HEK293 (cell line): ENCODE measurements at regions not wholly inside any gene's neighbourhood (a gene's known extent, or its start where the extent isn't known, plus 50 kb on each side); places are given as distances from the start of the nearest gene placed in this dataset.

Source experiments
- CTCF ChIA-PET: fragments of 350-600 bp; formaldehyde crosslinking; extraction: SDS; loops from one replicate; lab custom pipeline; 2021; ENCODE audit warnings: antibody characterized with exemption; lab: Yijun Ruan, JAX
- POLR2A ChIA-PET: fragments of 300-600 bp; formaldehyde crosslinking; extraction: SDS; loops from one replicate; lab custom pipeline; 2020; ENCODE audit warnings: antibody characterized with exemption, inconsistent platforms; lab: Yijun Ruan, JAX
- H3K27ac ChIP-seq: fragments of 200-500 bp; sonication (Bioruptor generic); 2 replicates; pipeline ENCODE4 v1.5.1; 2014; ENCODE audit warnings: low read depth, low read length, control low read depth, inconsistent platforms; ENCODE audit errors: extremely low read depth
- H3K36me3 ChIP-seq, 2 experiments: fragments of 200-500 bp in 1 of 2; sonication (Bioruptor generic) in 1 of 2; 1 replicate in 1 of 2; 2 replicates in 1 of 2; pipeline ENCODE4 v1.5.1; 2014 to 2017; ENCODE audit warnings: inconsistent platforms in 2 of 2, low read length in 2 of 2; ENCODE audit not compliant: control insufficient read depth in 2 of 2, insufficient read depth in 1 of 2
- H3K4me1 ChIP-seq: fragments of 200-500 bp; sonication (Bioruptor generic); 2 replicates; pipeline ENCODE4 v1.5.1; 2014; ENCODE audit warnings: mild to moderate bottlenecking, low read length, inconsistent platforms; ENCODE audit not compliant: control insufficient read depth, insufficient read depth
- H3K4me3 ChIP-seq: 2 replicates; pipeline ENCODE4 v1.5.1; 2011; ENCODE audit warnings: low read depth, mild to moderate bottlenecking, control low read depth, low read length, moderate library complexity
- H3K9me3 ChIP-seq: fragments of 200-500 bp; sonication (Bioruptor generic); 2 replicates; pipeline ENCODE4 v1.5.1; 2014; ENCODE audit warnings: low read depth, low read length, inconsistent platforms; ENCODE audit not compliant: control insufficient read depth, insufficient read depth
- ELK4 ChIP-seq: IDR thresholded peaks from 2 replicates; pipeline ENCODE4 v1.6.1; 2011; ENCODE audit warnings: mild to moderate bottlenecking, low read depth, low read length, borderline replicate concordance
- PRDM1 ChIP-seq: fragments of 450-650 bp; formaldehyde crosslinking; IDR thresholded peaks from 2 replicates; pipeline ENCODE4; 2016; ENCODE audit warnings: missing biosample characterization, missing genetic modification characterization
- TCF7L2 ChIP-seq: IDR thresholded peaks from 2 replicates; pipeline ENCODE4 v1.6.1; 2011; ENCODE audit warnings: low read depth, mild to moderate bottlenecking, inconsistent platforms, low read length, moderate library complexity, borderline replicate concordance
- ZBTB1 ChIP-seq: fragments of 450-650 bp; formaldehyde crosslinking; IDR thresholded peaks from 2 replicates; pipeline ENCODE4 v1.5.1; 2016; ENCODE audit warnings: missing biosample characterization, missing genetic modification characterization
- ZBTB21 ChIP-seq: fragments of 450-650 bp; formaldehyde crosslinking; IDR thresholded peaks from 2 replicates; pipeline ENCODE4 v1.5.1; 2017; ENCODE audit warnings: missing biosample characterization, missing genetic modification characterization
- ZEB2 ChIP-seq: fragments of 450-650 bp; formaldehyde crosslinking; IDR thresholded peaks from 2 replicates; pipeline ENCODE4 v1.5.1; 2016; ENCODE audit warnings: missing biosample characterization, missing genetic modification characterization
- ZFHX2 ChIP-seq: fragments of 450-650 bp; formaldehyde crosslinking; conservative IDR thresholded peaks from 2 replicates; pipeline ENCODE4 v1.5.1; 2016; ENCODE audit warnings: missing biosample characterization, missing genetic modification characterization
- ZNF138 ChIP-seq: fragments of 450-650 bp; formaldehyde crosslinking; IDR thresholded peaks from 2 replicates; pipeline ENCODE4 v1.5.1; 2016; ENCODE audit warnings: missing biosample characterization, missing genetic modification characterization, borderline replicate concordance
- ZNF350 ChIP-seq: fragments of 450-650 bp; formaldehyde crosslinking; IDR thresholded peaks from 2 replicates; pipeline ENCODE4 v1.5.0; 2017; ENCODE audit warnings: missing biosample characterization, mild to moderate bottlenecking, missing genetic modification characterization
- ZNF391 ChIP-seq: fragments of 450-650 bp; formaldehyde crosslinking; IDR thresholded peaks from 2 replicates; pipeline ENCODE4 v1.5.1; 2016; ENCODE audit warnings: low read depth, missing biosample characterization, missing genetic modification characterization, borderline replicate concordance
- ZNF394 ChIP-seq: fragments of 450-650 bp; formaldehyde crosslinking; IDR thresholded peaks from 2 replicates; pipeline ENCODE4 v1.5.1; 2016; ENCODE audit warnings: missing biosample characterization, missing genetic modification characterization, mild to moderate bottlenecking, moderate library complexity, borderline replicate concordance
- ZNF529 ChIP-seq: fragments of 450-650 bp; formaldehyde crosslinking; IDR thresholded peaks from 2 replicates; pipeline ENCODE4 v1.5.1; 2017; ENCODE audit warnings: missing genetic modification characterization, missing biosample characterization; ENCODE audit not compliant: insufficient replicate concordance
- ZNF530 ChIP-seq: fragments of 450-650 bp; formaldehyde crosslinking; IDR thresholded peaks from 2 replicates; pipeline ENCODE4 v1.5.1; 2016; ENCODE audit warnings: low read depth, missing biosample characterization, missing genetic modification characterization
- ZNF777 ChIP-seq: fragments of 450-650 bp; formaldehyde crosslinking; IDR thresholded peaks from 2 replicates; pipeline ENCODE4 v1.5.1; 2017; ENCODE audit warnings: missing biosample characterization, missing genetic modification characterization, borderline replicate concordance
- ZNF785 ChIP-seq: fragments of 450-650 bp; formaldehyde crosslinking; IDR thresholded peaks from 2 replicates; pipeline ENCODE4 v1.5.1; 2016; ENCODE audit warnings: missing biosample characterization, missing genetic modification characterization
- ZSCAN23 ChIP-seq: fragments of 450-650 bp; formaldehyde crosslinking; IDR thresholded peaks from 2 replicates; pipeline ENCODE4 v1.5.1; 2016; ENCODE audit warnings: missing biosample characterization, missing genetic modification characterization
- ZXDB ChIP-seq: fragments of 450-650 bp; formaldehyde crosslinking; IDR thresholded peaks from 2 replicates; pipeline ENCODE4 v1.5.1; 2016; ENCODE audit warnings: missing biosample characterization, missing genetic modification characterization
- TF ChIP-seq, protein P1 (sequence below): fragments of 450-650 bp; formaldehyde crosslinking; IDR thresholded peaks from 2 replicates; pipeline ENCODE4 v1.5.1; 2016; ENCODE audit warnings: missing biosample characterization, missing genetic modification characterization, borderline replicate concordance

DNA sequence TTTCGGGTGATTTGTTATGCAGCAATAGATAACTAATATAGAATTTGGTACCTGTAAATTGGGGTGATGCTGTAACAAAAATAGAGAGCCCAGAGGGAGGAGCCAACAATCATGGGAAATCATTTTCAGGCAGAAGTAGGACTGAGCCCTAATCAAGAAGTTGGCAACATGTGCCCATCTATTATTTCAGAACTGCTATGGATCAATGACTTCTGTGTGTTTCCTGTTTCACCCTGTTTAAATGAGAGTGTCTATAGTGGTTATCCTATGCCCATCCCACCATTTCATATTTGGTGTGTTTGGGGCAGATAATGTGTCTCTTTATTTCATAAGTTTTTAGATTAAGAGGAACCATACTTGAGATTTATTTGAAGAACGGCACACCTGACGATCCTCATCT, 330.8 kb upstream of the CITED2 start:
- no peak overlapping the region for H3K27ac ChIP-seq
- CTCF ChIA-PET, result interaction anchor here (1.0 kb wide), 1 partner anchor 12 kb away, joined by 3 read pairs; no protein-coding TSS in a partner anchor

GRCh38 chr6:139703780-139704179, 329.3 kb upstream of the CITED2 start:
- POLR2A ChIA-PET, result no interaction called here
- H3K4me3 ChIP-seq, result no peak overlapping the region
- H3K27ac ChIP-seq, result no peak overlapping the region
- H3K4me1 ChIP-seq, result peaks cover 6% of the 10 kb centered on the region; the same call in 1 of the 2 replicates
- H3K9me3 ChIP-seq, result no peaks in the 10 kb centered on the region
- H3K36me3 ChIP-seq, result no peaks in the 10 kb centered on the region
- CTCF ChIA-PET, result interaction anchor here (0.5 to 1.0 kb wide), 2 partner anchors 10 to 26 kb away, joined by 3 read pairs; no protein-coding TSS in a partner anchor
- TF ChIP-seq ZXDB, result no peak
- no peak for TF ChIP-seq ZNF350 (tag by site-specific recombination)
- TF ChIP-seq ZSCAN23, result no peak
- TF ChIP-seq ZBTB1 (tag by site-specific recombination), result no peak
- TF ChIP-seq TCF7L2, result no peak
- no peak for TF ChIP-seq ELK4
- no peak for TF ChIP-seq PRDM1 (tag by site-specific recombination)
- TF ChIP-seq ZEB2 (tag by site-specific recombination), result no peak
- no peak for TF ChIP-seq ZNF391 (tag by site-specific recombination)
- TF ChIP-seq ZFHX2 (tag by site-specific recombination), result no peak

More for the DNA sequence above, 330.8 kb upstream of the CITED2 start:
- Histone ChIP-seq H3K36me3 (no peaks in the 10 kb centered on the region), H3K9me3 (no peaks in the 10 kb centered on the region), H3K4me3 (no peak overlapping the region), H3K4me1 (peaks cover 6% of the 10 kb centered on the region; the same call in 1 of the 2 replicates)
- POLR2A ChIA-PET, result no interaction called here
- no peak for TF ChIP-seq ZNF138 (tag by site-specific recombination)
- no peak for TF ChIP-seq ZNF394 (tag by site-specific recombination)
- no peak for TF ChIP-seq ZNF530 (tag by site-specific recombination)
- no peak for TF ChIP-seq ZNF777 (tag by site-specific recombination)
- no peak for TF ChIP-seq ZNF529 (tag by site-specific recombination)
- no peak for TF ChIP-seq ZBTB21 (tag by site-specific recombination)
- TF ChIP-seq, protein P1, sequence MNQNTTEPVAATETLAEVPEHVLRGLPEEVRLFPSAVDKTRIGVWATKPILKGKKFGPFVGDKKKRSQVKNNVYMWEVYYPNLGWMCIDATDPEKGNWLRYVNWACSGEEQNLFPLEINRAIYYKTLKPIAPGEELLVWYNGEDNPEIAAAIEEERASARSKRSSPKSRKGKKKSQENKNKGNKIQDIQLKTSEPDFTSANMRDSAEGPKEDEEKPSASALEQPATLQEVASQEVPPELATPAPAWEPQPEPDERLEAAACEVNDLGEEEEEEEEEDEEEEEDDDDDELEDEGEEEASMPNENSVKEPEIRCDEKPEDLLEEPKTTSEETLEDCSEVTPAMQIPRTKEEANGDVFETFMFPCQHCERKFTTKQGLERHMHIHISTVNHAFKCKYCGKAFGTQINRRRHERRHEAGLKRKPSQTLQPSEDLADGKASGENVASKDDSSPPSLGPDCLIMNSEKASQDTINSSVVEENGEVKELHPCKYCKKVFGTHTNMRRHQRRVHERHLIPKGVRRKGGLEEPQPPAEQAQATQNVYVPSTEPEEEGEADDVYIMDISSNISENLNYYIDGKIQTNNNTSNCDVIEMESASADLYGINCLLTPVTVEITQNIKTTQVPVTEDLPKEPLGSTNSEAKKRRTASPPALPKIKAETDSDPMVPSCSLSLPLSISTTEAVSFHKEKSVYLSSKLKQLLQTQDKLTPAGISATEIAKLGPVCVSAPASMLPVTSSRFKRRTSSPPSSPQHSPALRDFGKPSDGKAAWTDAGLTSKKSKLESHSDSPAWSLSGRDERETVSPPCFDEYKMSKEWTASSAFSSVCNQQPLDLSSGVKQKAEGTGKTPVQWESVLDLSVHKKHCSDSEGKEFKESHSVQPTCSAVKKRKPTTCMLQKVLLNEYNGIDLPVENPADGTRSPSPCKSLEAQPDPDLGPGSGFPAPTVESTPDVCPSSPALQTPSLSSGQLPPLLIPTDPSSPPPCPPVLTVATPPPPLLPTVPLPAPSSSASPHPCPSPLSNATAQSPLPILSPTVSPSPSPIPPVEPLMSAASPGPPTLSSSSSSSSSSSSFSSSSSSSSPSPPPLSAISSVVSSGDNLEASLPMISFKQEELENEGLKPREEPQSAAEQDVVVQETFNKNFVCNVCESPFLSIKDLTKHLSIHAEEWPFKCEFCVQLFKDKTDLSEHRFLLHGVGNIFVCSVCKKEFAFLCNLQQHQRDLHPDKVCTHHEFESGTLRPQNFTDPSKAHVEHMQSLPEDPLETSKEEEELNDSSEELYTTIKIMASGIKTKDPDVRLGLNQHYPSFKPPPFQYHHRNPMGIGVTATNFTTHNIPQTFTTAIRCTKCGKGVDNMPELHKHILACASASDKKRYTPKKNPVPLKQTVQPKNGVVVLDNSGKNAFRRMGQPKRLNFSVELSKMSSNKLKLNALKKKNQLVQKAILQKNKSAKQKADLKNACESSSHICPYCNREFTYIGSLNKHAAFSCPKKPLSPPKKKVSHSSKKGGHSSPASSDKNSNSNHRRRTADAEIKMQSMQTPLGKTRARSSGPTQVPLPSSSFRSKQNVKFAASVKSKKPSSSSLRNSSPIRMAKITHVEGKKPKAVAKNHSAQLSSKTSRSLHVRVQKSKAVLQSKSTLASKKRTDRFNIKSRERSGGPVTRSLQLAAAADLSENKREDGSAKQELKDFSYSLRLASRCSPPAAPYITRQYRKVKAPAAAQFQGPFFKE (tag by site-specific recombination), result no peak
- no peak for TF ChIP-seq ZNF785 (tag by site-specific recombination)
